ENCODE measurements at regions not wholly inside any gene's neighbourhood (a gene's known extent, or its start where the extent isn't known, plus 50 kb on each side); places are given as distances from the start of the nearest gene placed in this dataset.

GRCh38 chr6:9583753-9584352 lies 831.0 kb downstream of the TFAP2A start:
- ATAC-seq (ENCODE audit: low FRiP score) (no peak), DNase-seq (no peak)
- H3K27me3 ChIP-seq (ENCODE audit: control insufficient read depth in 1 of 2, insufficient read depth in 2 of 2, low read length in 1 of 2): no peaks in the 10 kb centered on the region
- 82 to 90% methylated on average over 2 of the region's 2 CpGs for WGBS, 2 donors
- H3K4me1 ChIP-seq (ENCODE audit: control insufficient read depth in 1 of 2, insufficient read depth in 2 of 2, low read length in 2 of 2): no peaks in the 10 kb centered on the region
- no peaks in the 10 kb centered on the region for H3K36me3 ChIP-seq (ENCODE audit: control insufficient read depth in 1 of 2, insufficient read depth in 2 of 2, low read length in 1 of 2)
- no peak overlapping the region for H3K27ac ChIP-seq (ENCODE audit: low read depth in 1 of 2, low read length in 2 of 2)
- intact Hi-C loops (cut with DNase I): no loop called here
- no peak overlapping the region for H3K4me3 ChIP-seq (ENCODE audit: low read length in 2 of 2)
- H3K9me3 ChIP-seq (ENCODE audit: control insufficient read depth, low read length): no peaks in the 10 kb centered on the region

GRCh38 chr6:9581155-9581554 lies 833.7 kb downstream of the TFAP2A start:
- Histone ChIP-seq H3K9me3 (ENCODE audit: control insufficient read depth, low read length) (no peaks in the 10 kb centered on the region), H3K27me3 (ENCODE audit: control insufficient read depth in 1 of 2, insufficient read depth in 2 of 2, low read length in 1 of 2) (no peaks in the 10 kb centered on the region), H3K27ac (ENCODE audit: low read depth in 1 of 2, low read length in 2 of 2) (no peak overlapping the region), H3K4me3 (ENCODE audit: low read length in 2 of 2) (no peak overlapping the region), H3K4me1 (ENCODE audit: control insufficient read depth in 1 of 2, insufficient read depth in 2 of 2, low read length in 2 of 2) (no peaks in the 10 kb centered on the region), H3K36me3 (ENCODE audit: control insufficient read depth in 1 of 2, insufficient read depth in 2 of 2, low read length in 1 of 2) (no peaks in the 10 kb centered on the region)
- no peak for DNase-seq
- no peak for ATAC-seq (ENCODE audit: low FRiP score)
- intact Hi-C loops (cut with DNase I): no loop called here

GRCh38 chr6:9576521-9576920 lies 838.4 kb downstream of the TFAP2A start:
- no peaks in the 10 kb centered on the region for H3K9me3 ChIP-seq (ENCODE audit: control insufficient read depth, low read length)
- H3K36me3 ChIP-seq (ENCODE audit: control insufficient read depth in 1 of 2, insufficient read depth in 2 of 2, low read length in 1 of 2): no peaks in the 10 kb centered on the region
- no peaks in the 10 kb centered on the region for H3K4me1 ChIP-seq (ENCODE audit: control insufficient read depth in 1 of 2, insufficient read depth in 2 of 2, low read length in 2 of 2)
- H3K4me3 ChIP-seq (ENCODE audit: low read length in 2 of 2): no peak overlapping the region
- 45 to 62% methylated on average over 4 of the region's 4 CpGs for WGBS, 2 donors
- no peak for ATAC-seq (ENCODE audit: low FRiP score)
- intact Hi-C loops (cut with DNase I): no loop called here
- H3K27me3 ChIP-seq (ENCODE audit: control insufficient read depth in 1 of 2, insufficient read depth in 2 of 2, low read length in 1 of 2): no peaks in the 10 kb centered on the region
- DNase-seq: no peak
- no peak overlapping the region for H3K27ac ChIP-seq (ENCODE audit: low read depth in 1 of 2, low read length in 2 of 2)

GRCh38 chr6:9566096-9566495 lies 848.8 kb downstream of the TFAP2A start:
- H3K36me3 ChIP-seq (ENCODE audit: control insufficient read depth in 1 of 2, insufficient read depth in 2 of 2, low read length in 1 of 2): no peaks in the 10 kb centered on the region
- no peak overlapping the region for H3K4me3 ChIP-seq (ENCODE audit: low read length in 2 of 2)
- ATAC-seq (ENCODE audit: low FRiP score) (no peak), DNase-seq (no peak)
- H3K27ac ChIP-seq (ENCODE audit: low read depth in 1 of 2, low read length in 2 of 2): no peak overlapping the region
- H3K27me3 ChIP-seq (ENCODE audit: control insufficient read depth in 1 of 2, insufficient read depth in 2 of 2, low read length in 1 of 2): no peaks in the 10 kb centered on the region
- no peaks in the 10 kb centered on the region for H3K4me1 ChIP-seq (ENCODE audit: control insufficient read depth in 1 of 2, insufficient read depth in 2 of 2, low read length in 2 of 2)
- intact Hi-C loops (cut with DNase I): no loop called here
- no peaks in the 10 kb centered on the region for H3K9me3 ChIP-seq (ENCODE audit: control insufficient read depth, low read length)

GRCh38 chr6:9564021-9564420 lies 850.9 kb downstream of the TFAP2A start:
- H3K4me1 ChIP-seq (ENCODE audit: control insufficient read depth in 1 of 2, insufficient read depth in 2 of 2, low read length in 2 of 2): no peaks in the 10 kb centered on the region
- DNase-seq: no peak
- no peak for ATAC-seq (ENCODE audit: low FRiP score)
- no peak overlapping the region for H3K4me3 ChIP-seq (ENCODE audit: low read length in 2 of 2)
- H3K36me3 ChIP-seq (ENCODE audit: control insufficient read depth in 1 of 2, insufficient read depth in 2 of 2, low read length in 1 of 2): no peaks in the 10 kb centered on the region
- H3K27ac ChIP-seq (ENCODE audit: low read depth in 1 of 2, low read length in 2 of 2): no peak overlapping the region
- no peaks in the 10 kb centered on the region for H3K27me3 ChIP-seq (ENCODE audit: control insufficient read depth in 1 of 2, insufficient read depth in 2 of 2, low read length in 1 of 2)
- WGBS, 2 donors: 43 to 59% methylated on average over 3 of the region's 3 CpGs
- intact Hi-C loops (cut with DNase I): no loop called here
- no peaks in the 10 kb centered on the region for H3K9me3 ChIP-seq (ENCODE audit: control insufficient read depth, low read length)

DNA sequence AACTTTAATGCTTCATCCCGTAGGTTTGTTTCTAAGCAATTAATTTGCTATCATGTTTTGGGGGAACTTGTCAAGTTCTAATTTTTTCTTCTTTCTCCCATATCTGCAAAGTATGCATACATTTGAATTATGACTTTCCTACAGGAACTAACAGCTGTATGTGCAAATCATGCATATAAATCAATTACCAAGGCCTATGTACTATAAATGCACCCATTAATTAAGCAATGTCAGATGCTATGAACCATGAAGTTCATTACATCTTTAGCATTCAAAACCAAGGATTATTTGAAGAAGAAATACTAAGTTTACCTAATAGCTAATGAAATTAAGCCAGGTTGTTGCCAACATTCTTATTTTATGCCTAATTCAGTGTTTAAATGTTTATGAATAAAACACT lies 851.3 kb downstream of the TFAP2A start:
- 33 to 51% methylated on average over 1 of the region's 1 CpG for WGBS, 2 donors
- no peak for DNase-seq
- Histone ChIP-seq H3K4me1 (ENCODE audit: control insufficient read depth in 1 of 2, insufficient read depth in 2 of 2, low read length in 2 of 2) (no peaks in the 10 kb centered on the region), H3K9me3 (ENCODE audit: control insufficient read depth, low read length) (no peaks in the 10 kb centered on the region), H3K27me3 (ENCODE audit: control insufficient read depth in 1 of 2, insufficient read depth in 2 of 2, low read length in 1 of 2) (no peaks in the 10 kb centered on the region), H3K36me3 (ENCODE audit: control insufficient read depth in 1 of 2, insufficient read depth in 2 of 2, low read length in 1 of 2) (no peaks in the 10 kb centered on the region), H3K27ac (ENCODE audit: low read depth in 1 of 2, low read length in 2 of 2) (no peak overlapping the region), H3K4me3 (ENCODE audit: low read length in 2 of 2) (no peak overlapping the region)
- ATAC-seq (ENCODE audit: low FRiP score): no peak
- intact Hi-C loops (cut with DNase I): no loop called here

DNA sequence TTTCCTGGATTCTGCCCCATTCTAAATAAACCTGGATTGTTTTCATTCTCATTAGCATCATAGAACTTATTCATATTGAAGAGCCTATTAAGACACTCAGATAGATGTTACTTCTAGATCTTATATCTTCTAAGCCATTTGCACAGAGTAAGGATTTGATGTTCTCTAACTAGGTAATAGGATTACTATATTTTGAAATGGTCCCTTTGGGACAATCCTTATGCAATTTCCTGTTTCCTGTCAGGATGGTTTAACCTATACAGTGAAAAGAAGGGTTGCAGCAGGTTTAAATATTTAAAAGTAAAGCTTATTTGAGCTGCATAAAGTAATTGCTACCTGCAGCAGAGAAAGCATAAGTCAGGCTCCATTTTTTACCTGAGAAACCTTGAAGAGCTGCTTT lies 860.1 kb downstream of the TFAP2A start:
- Histone ChIP-seq H3K27me3 (ENCODE audit: control insufficient read depth in 1 of 2, insufficient read depth in 2 of 2, low read length in 1 of 2) (no peaks in the 10 kb centered on the region), H3K36me3 (ENCODE audit: control insufficient read depth in 1 of 2, insufficient read depth in 2 of 2, low read length in 1 of 2) (no peaks in the 10 kb centered on the region), H3K4me3 (ENCODE audit: low read length in 2 of 2) (no peak overlapping the region), H3K4me1 (ENCODE audit: control insufficient read depth in 1 of 2, insufficient read depth in 2 of 2, low read length in 2 of 2) (no peaks in the 10 kb centered on the region), H3K27ac (ENCODE audit: low read depth in 1 of 2, low read length in 2 of 2) (no peak overlapping the region), H3K9me3 (ENCODE audit: control insufficient read depth, low read length) (peaks cover 5% of the 10 kb centered on the region)
- intact Hi-C loops (cut with DNase I): no loop called here
- no peak for DNase-seq
- no peak for ATAC-seq (ENCODE audit: low FRiP score)

DNA sequence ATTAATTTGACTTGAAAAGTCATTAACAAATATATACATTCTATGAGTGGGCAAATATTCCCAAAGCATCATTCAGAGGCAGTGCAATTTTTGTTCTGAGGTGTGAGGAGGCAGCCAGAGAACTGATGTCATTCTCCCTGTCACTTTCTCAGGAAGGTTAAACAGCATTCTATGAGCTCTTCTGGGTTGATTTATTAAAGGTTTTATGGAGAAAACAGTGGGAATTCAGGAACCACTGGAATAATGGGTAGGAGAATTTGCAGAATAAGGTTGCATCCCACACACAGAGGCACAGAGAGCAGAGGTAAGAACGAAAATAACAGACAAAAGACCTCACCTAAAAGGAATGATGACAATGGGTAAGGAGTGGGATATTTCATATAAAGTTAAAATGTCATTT lies 860.6 kb downstream of the TFAP2A start:
- no peaks in the 10 kb centered on the region for H3K4me1 ChIP-seq (ENCODE audit: control insufficient read depth in 1 of 2, insufficient read depth in 2 of 2, low read length in 2 of 2)
- peaks cover 7% of the 10 kb centered on the region for H3K9me3 ChIP-seq (ENCODE audit: control insufficient read depth, low read length)
- no peaks in the 10 kb centered on the region for H3K36me3 ChIP-seq (ENCODE audit: control insufficient read depth in 1 of 2, insufficient read depth in 2 of 2, low read length in 1 of 2)
- intact Hi-C loops (cut with DNase I): no loop called here
- H3K27ac ChIP-seq (ENCODE audit: low read depth in 1 of 2, low read length in 2 of 2): no peak overlapping the region
- ATAC-seq (ENCODE audit: low FRiP score): no peak
- WGBS, 2 donors: 41 to 49% methylated on average over 1 of the region's 1 CpG
- no peaks in the 10 kb centered on the region for H3K27me3 ChIP-seq (ENCODE audit: control insufficient read depth in 1 of 2, insufficient read depth in 2 of 2, low read length in 1 of 2)
- no peak overlapping the region for H3K4me3 ChIP-seq (ENCODE audit: low read length in 2 of 2)
- DNase-seq: no peak

- 55 to 99% methylated on average over 1 of the region's 1 CpG for WGBS, 2 donors
- no peak for DNase-seq
- intact Hi-C loops (cut with DNase I): no loop called here
Measured at GRCh38 chr6:9553002-9553401, 861.9 kb downstream of the TFAP2A start.

More at GRCh38 chr6:9553002-9553401, 861.9 kb downstream of the TFAP2A start:
- Histone ChIP-seq H3K27ac (ENCODE audit: low read depth in 1 of 2, low read length in 2 of 2) (no peak overlapping the region), H3K27me3 (ENCODE audit: control insufficient read depth in 1 of 2, insufficient read depth in 2 of 2, low read length in 1 of 2) (no peaks in the 10 kb centered on the region), H3K4me3 (ENCODE audit: low read length in 2 of 2) (no peak overlapping the region), H3K4me1 (ENCODE audit: control insufficient read depth in 1 of 2, insufficient read depth in 2 of 2, low read length in 2 of 2) (no peaks in the 10 kb centered on the region), H3K36me3 (ENCODE audit: control insufficient read depth in 1 of 2, insufficient read depth in 2 of 2, low read length in 1 of 2) (no peaks in the 10 kb centered on the region), H3K9me3 (ENCODE audit: control insufficient read depth, low read length) (peaks cover 7% of the 10 kb centered on the region)
- no peak for ATAC-seq (ENCODE audit: low FRiP score)
